Stimulated activated CD8-positive, alpha-beta memory T cell treated with anti-CD3 and anti-CD28 coated beads, Interleukin-7, amount 100 ng/mL, for 24 hours (primary cell): ENCODE measurements at regions not wholly inside any gene's neighbourhood (a gene's known extent, or its start where the extent isn't known, plus 50 kb on each side); places are given as distances from the start of the nearest gene placed in this dataset.

Experiments used
- DNase-seq: peaks from one replicate; pipeline ENCODE4 v3.0.0-alpha.2; 2020; ENCODE audit warnings: low read depth

- DNase-seq, result no peak
Measured at GRCh38 chr20:57896017-57896416, 186.2 kb upstream of the PMEPA1 start.

- DNase-seq, result no peak
Measured at GRCh38 chr20:57895161-57895855, 185.5 kb upstream of the PMEPA1 start.

- no peak for DNase-seq
Measured at GRCh38 chr20:57894522-57894921, 184.7 kb upstream of the PMEPA1 start.

- no peak for DNase-seq
Measured at GRCh38 chr20:57894096-57894495, 184.3 kb upstream of the PMEPA1 start.

GRCh38 chr20:57893366-57893999 lies 183.7 kb upstream of the PMEPA1 start:
- DNase-seq, result no peak

GRCh38 chr20:57892471-57892870 lies 182.7 kb upstream of the PMEPA1 start:
- DNase-seq, result no peak

GRCh38 chr20:57891014-57891413 lies 181.2 kb upstream of the PMEPA1 start:
- DNase-seq, result no peak

GRCh38 chr20:57890202-57890800 lies 180.5 kb upstream of the PMEPA1 start:
- no peak for DNase-seq

GRCh38 chr20:57888591-57888990 lies 178.8 kb upstream of the PMEPA1 start:
- DNase-seq, result no peak

- no peak for DNase-seq
Measured at GRCh38 chr20:57884956-57885355, 175.1 kb upstream of the PMEPA1 start.

GRCh38 chr20:57883761-57884160 lies 173.9 kb upstream of the PMEPA1 start:
- DNase-seq, result no peak

GRCh38 chr20:57883224-57883623 lies 173.4 kb upstream of the PMEPA1 start:
- no peak for DNase-seq

GRCh38 chr20:57882451-57883161 lies 172.8 kb upstream of the PMEPA1 start:
- no peak for DNase-seq

- DNase-seq, result no peak
Measured at GRCh38 chr20:57881466-57882385, 171.9 kb upstream of the PMEPA1 start.

GRCh38 chr20:57880571-57880892 lies 170.7 kb upstream of the PMEPA1 start:
- DNase-seq, result no peak

GRCh38 chr20:57879779-57880570 lies 170.2 kb upstream of the PMEPA1 start:
- DNase-seq, result no peak

GRCh38 chr20:57879437-57879778 lies 169.6 kb upstream of the PMEPA1 start:
- no peak for DNase-seq

- DNase-seq, result no peak
Measured at GRCh38 chr20:57878786-57879424, 169.1 kb upstream of the PMEPA1 start.

GRCh38 chr20:57877995-57878394 lies 168.2 kb upstream of the PMEPA1 start:
- no peak for DNase-seq

- no peak for DNase-seq
Measured at GRCh38 chr20:57877131-57877824, 167.5 kb upstream of the PMEPA1 start.
